ENCODE measurements at regions not wholly inside any gene's neighbourhood (a gene's known extent, or its start where the extent isn't known, plus 50 kb on each side); places are given as distances from the start of the nearest gene placed in this dataset.

GRCh38 chr7:46256870-46257661, 336.0 kb upstream of the IGFBP3 start (continued):
- TF ChIP-seq ZNF462 (CRISPR knock-in tag; IDR thresholded peaks at IDR 0.05) (no peak), CREB1 (CRISPR knock-in tag; IDR thresholded peaks at IDR 0.05; ENCODE audit: low read depth) (no peak), JUNB (IDR thresholded peaks at IDR 0.05; ENCODE audit: unreplicated experiment) (no peak), ETS1 (IDR thresholded peaks at IDR 0.05) (no peak), ZNF331 (CRISPR knock-in tag; IDR thresholded peaks at IDR 0.05; ENCODE audit: low read depth) (no peak), STAT1 (IDR thresholded peaks at IDR 0.05; ENCODE audit: unreplicated experiment) (no peak)

GRCh38 chr7:46253520-46253919, 332.4 kb upstream of the IGFBP3 start:
- H3K27ac ChIP-seq (ENCODE audit: low read depth): no peak overlapping the region
- no peaks in the 10 kb centered on the region for H3K4me1 ChIP-seq (ENCODE audit: insufficient read depth)
- no peak overlapping the region for H3K4me2 ChIP-seq
- H3K9me2 ChIP-seq (ENCODE audit: insufficient read depth): 0 out of 2 replicates have a peak, but pooled peaks cover 3% of the 10 kb centered on the region
- no peak overlapping the region for H3K4me3 ChIP-seq
- H3F3A ChIP-seq (replicated peaks; ENCODE audit: low read depth): no peaks in the 10 kb centered on the region
- no peaks in the 10 kb centered on the region for H3K79me2 ChIP-seq (replicated peaks; ENCODE audit: insufficient read depth)
- no peaks in the 10 kb centered on the region for H3K4me1 Mint-ChIP-seq
- ATAC-seq (no peak), DNase-seq (ENCODE audit: low spot score) (no peak)
- H3K27ac Mint-ChIP-seq: no peak overlapping the region
- H2AFZ ChIP-seq: no peak overlapping the region
- 0 out of 2 replicates have a peak, but pooled peaks cover 4% of the 10 kb centered on the region for H3K36me3 ChIP-seq (ENCODE audit: insufficient read depth)
- peaks cover 17% of the 10 kb centered on the region for H3K9me3 Mint-ChIP-seq
- H3K36me3 Mint-ChIP-seq (ENCODE audit: low read depth): peaks cover 6% of the 10 kb centered on the region; the same call in 1 of the 3 replicates
- no peaks in the 10 kb centered on the region for H3K27me3 Mint-ChIP-seq (ENCODE audit: insufficient read depth, low read depth, poor library complexity)
- no peaks in the 10 kb centered on the region for H3K27me3 ChIP-seq (ENCODE audit: insufficient read depth)
- no peak overlapping the region for H3K4me3 Mint-ChIP-seq
- no peaks in the 10 kb centered on the region for H4K20me1 ChIP-seq (replicated peaks; ENCODE audit: insufficient read depth)
- TF ChIP-seq ETS1 (IDR thresholded peaks at IDR 0.05) (no peak), NANOG (IDR thresholded peaks at IDR 0.05; ENCODE audit: borderline replicate concordance) (no peak), CREB1 (CRISPR knock-in tag; IDR thresholded peaks at IDR 0.05; ENCODE audit: low read depth) (no peak), JUNB (IDR thresholded peaks at IDR 0.05; ENCODE audit: unreplicated experiment) (no peak), EZH2phosphoT487 (IDR thresholded peaks at IDR 0.05; ENCODE audit: unreplicated experiment) (no peak), ZNF114 (CRISPR knock-in tag; IDR thresholded peaks at IDR 0.05) (no peak), REST (IDR thresholded peaks at IDR 0.05; ENCODE audit: unreplicated experiment) (no peak), POLR2AphosphoS5 (IDR thresholded peaks at IDR 0.05; ENCODE audit: low read depth) (no peak)
